ENCODE measurements at regions not wholly inside any gene's neighbourhood (a gene's known extent, or its start where the extent isn't known, plus 50 kb on each side); places are given as distances from the start of the nearest gene placed in this dataset.

- ATAC-seq (no peak), DNase-seq (no peak)
- H3K27ac Mint-ChIP-seq = no peak overlapping the region
- H3K4me1 ChIP-seq (ENCODE audit: control insufficient read depth, insufficient read depth, low read length) = no peaks in the 10 kb centered on the region
- H3K36me3 Mint-ChIP-seq = no peaks in the 10 kb centered on the region
- no peak overlapping the region for H3K27ac ChIP-seq (ENCODE audit: low read length)
- TF ChIP-seq CTCF (IDR thresholded peaks at IDR 0.05) = no peak
- peaks cover 0 to 4% of the 10 kb centered on the region in 2 donors for H3K4me1 Mint-ChIP-seq
- no peaks in the 10 kb centered on the region for H3K36me3 ChIP-seq (ENCODE audit: control insufficient read depth, insufficient read depth, low read length)
- no peaks in the 10 kb centered on the region for H3K27me3 ChIP-seq (ENCODE audit: control insufficient read depth, insufficient read depth, low read length)
- H3K9me3 Mint-ChIP-seq = no peaks in the 10 kb centered on the region
- peaks cover 5 to 11% of the 10 kb centered on the region in 2 donors for H3K27me3 Mint-ChIP-seq (ENCODE audit: low read depth in 2 of 2)
- intact Hi-C loops (cut with micrococcal nuclease) = no loop called here
- no peak overlapping the region for H3K4me3 Mint-ChIP-seq
- no peak overlapping the region for H3K4me3 ChIP-seq (ENCODE audit: low read length)
- H3K9me3 ChIP-seq (ENCODE audit: control insufficient read depth, insufficient read depth, low read length) = no peaks in the 10 kb centered on the region
- WGBS (ENCODE audit: insufficient coverage) = 71% methylated on average over 2 of the region's 4 CpGs
These were observed 51.0 kb upstream of the CHCHD3 start for GRCh38 chr7:133132906-133133305.

- no peak for TF ChIP-seq CTCF (IDR thresholded peaks at IDR 0.05)
- Mint-ChIP-seq H3K27ac (no peak overlapping the region), H3K27me3 (ENCODE audit: low read depth in 2 of 2) (peaks cover 9 to 23% of the 10 kb centered on the region in 2 donors), H3K4me1 (peaks cover 3 to 8% of the 10 kb centered on the region in 2 donors), H3K4me3 (no peak overlapping the region), H3K36me3 (no peaks in the 10 kb centered on the region), H3K9me3 (no peaks in the 10 kb centered on the region)
- H3K9me3 ChIP-seq (ENCODE audit: control insufficient read depth, insufficient read depth, low read length) = no peaks in the 10 kb centered on the region
- no peaks in the 10 kb centered on the region for H3K36me3 ChIP-seq (ENCODE audit: control insufficient read depth, insufficient read depth, low read length)
- DNase-seq (no peak), ATAC-seq (no peak)
- no peaks in the 10 kb centered on the region for H3K4me1 ChIP-seq (ENCODE audit: control insufficient read depth, insufficient read depth, low read length)
- H3K27ac ChIP-seq (ENCODE audit: low read length) = no peak overlapping the region
- no peak overlapping the region for H3K4me3 ChIP-seq (ENCODE audit: low read length)
- intact Hi-C loops (cut with micrococcal nuclease) = no loop called here
- H3K27me3 ChIP-seq (ENCODE audit: control insufficient read depth, insufficient read depth, low read length) = no peaks in the 10 kb centered on the region
These were observed 52.9 kb upstream of the CHCHD3 start for GRCh38 chr7:133134810-133135209.

- no peak overlapping the region for H3K4me3 Mint-ChIP-seq
- H3K27me3 Mint-ChIP-seq (ENCODE audit: low read depth in 2 of 2) = peaks cover 9 to 26% of the 10 kb centered on the region in 2 donors
- no peak for TF ChIP-seq CTCF (IDR thresholded peaks at IDR 0.05)
- Histone ChIP-seq H3K27me3 (ENCODE audit: control insufficient read depth, insufficient read depth, low read length) (no peaks in the 10 kb centered on the region), H3K4me3 (ENCODE audit: low read length) (no peak overlapping the region), H3K9me3 (ENCODE audit: control insufficient read depth, insufficient read depth, low read length) (no peaks in the 10 kb centered on the region), H3K4me1 (ENCODE audit: control insufficient read depth, insufficient read depth, low read length) (no peaks in the 10 kb centered on the region), H3K36me3 (ENCODE audit: control insufficient read depth, insufficient read depth, low read length) (no peaks in the 10 kb centered on the region), H3K27ac (ENCODE audit: low read length) (no peak overlapping the region)
- no peak overlapping the region for H3K27ac Mint-ChIP-seq
- DNase-seq = no peak
- ATAC-seq = no peak
- peaks cover 5 to 11% of the 10 kb centered on the region in 2 donors for H3K4me1 Mint-ChIP-seq
- 64% methylated on average over 1 of the region's 1 CpG for WGBS (ENCODE audit: insufficient coverage)
- intact Hi-C loops (cut with micrococcal nuclease) = no loop called here
- H3K9me3 Mint-ChIP-seq = no peaks in the 10 kb centered on the region
- H3K36me3 Mint-ChIP-seq = no peaks in the 10 kb centered on the region
These were observed 53.6 kb upstream of the CHCHD3 start for GRCh38 chr7:133135451-133135850.

GRCh38 chr7:133139350-133139749 is 57.5 kb upstream of the CHCHD3 start:
- 66% methylated on average over 4 of the region's 4 CpGs for WGBS (ENCODE audit: insufficient coverage)

More at GRCh38 chr7:133139350-133139749, 57.5 kb upstream of the CHCHD3 start:
- no peaks in the 10 kb centered on the region for H3K27me3 ChIP-seq (ENCODE audit: control insufficient read depth, insufficient read depth, low read length)
- no peak for TF ChIP-seq CTCF (IDR thresholded peaks at IDR 0.05)
- no peak overlapping the region for H3K27ac Mint-ChIP-seq
- no peak overlapping the region for H3K4me3 ChIP-seq (ENCODE audit: low read length)
- DNase-seq (no peak), ATAC-seq (no peak)
- H3K27ac ChIP-seq (ENCODE audit: low read length) = no peak overlapping the region
- no peaks in the 10 kb centered on the region for H3K36me3 Mint-ChIP-seq
- no peaks in the 10 kb centered on the region for H3K9me3 ChIP-seq (ENCODE audit: control insufficient read depth, insufficient read depth, low read length)
- H3K4me3 Mint-ChIP-seq = no peak overlapping the region
- H3K4me1 Mint-ChIP-seq = peaks cover 5 to 11% of the 10 kb centered on the region in 2 donors
- H3K4me1 ChIP-seq (ENCODE audit: control insufficient read depth, insufficient read depth, low read length) = no peaks in the 10 kb centered on the region
- no peaks in the 10 kb centered on the region for H3K36me3 ChIP-seq (ENCODE audit: control insufficient read depth, insufficient read depth, low read length)
- intact Hi-C loops (cut with micrococcal nuclease) = no loop called here
- peaks cover 16 to 29% of the 10 kb centered on the region in 2 donors for H3K27me3 Mint-ChIP-seq (ENCODE audit: low read depth in 2 of 2)
- no peaks in the 10 kb centered on the region for H3K9me3 Mint-ChIP-seq

Measured in natural killer cell (primary cell).